MCF 10A (cell line): ENCODE measurements at regions not wholly inside any gene's neighbourhood (a gene's known extent, or its start where the extent isn't known, plus 50 kb on each side); places are given as distances from the start of the nearest gene placed in this dataset.

ENCODE experiments used
- BruUV-seq: library from RNA; stranded (reverse); fragments of 400-500 nt; replicated peaks from 2 replicates; lab custom pipeline; 2021; lab: Mats Ljungman, UMichigan
- CTCF ChIA-PET: fragments of 300-600 bp; sonication (Branson Sonifier 250); formaldehyde crosslinking; extraction: SDS; loops from one replicate; lab custom pipeline; 2021; ENCODE audit warnings: antibody characterized with exemption, inconsistent platforms; lab: Yijun Ruan, JAX
- POLR2A ChIA-PET: fragments of 300-600, 350-650 bp; sonication (Branson Sonifier 250); formaldehyde crosslinking; extraction: SDS; loops from one replicate; lab custom pipeline; 2020; ENCODE audit warnings: antibody characterized with exemption, inconsistent platforms; lab: Yijun Ruan, JAX
- DNase-seq: peaks from one replicate; pipeline ENCODE4 v3.0.0-alpha.2; 2018; ENCODE audit not compliant: unreplicated experiment
- H3K27ac Mint-ChIP-seq: one replicate; pipeline ENCODE4 v1.8.0; 2022; ENCODE audit warnings: mild to moderate bottlenecking, low read depth, mixed read lengths; ENCODE audit not compliant: unreplicated experiment
- H3K27me3 Mint-ChIP-seq: one replicate; pipeline ENCODE4 v1.8.0; 2022; ENCODE audit warnings: mixed read lengths; ENCODE audit not compliant: insufficient read depth, unreplicated experiment
- H3K36me3 Mint-ChIP-seq: one replicate; pipeline ENCODE4 v1.8.0; 2022; ENCODE audit warnings: mild to moderate bottlenecking, moderate library complexity, mixed read lengths; ENCODE audit not compliant: insufficient read depth, unreplicated experiment
- H3K4me1 Mint-ChIP-seq: one replicate; pipeline ENCODE4 v1.8.0; 2022; ENCODE audit warnings: mixed read lengths; ENCODE audit not compliant: insufficient read depth, unreplicated experiment
- H3K4me3 Mint-ChIP-seq: one replicate; pipeline ENCODE4 v1.8.0; 2022; ENCODE audit warnings: mild to moderate bottlenecking, moderate library complexity, mixed read lengths; ENCODE audit not compliant: unreplicated experiment
- H3K9me3 Mint-ChIP-seq: one replicate; pipeline ENCODE4 v1.8.0; 2022; ENCODE audit warnings: mixed read lengths; ENCODE audit not compliant: unreplicated experiment
- intact Hi-C: fragments of 100-400 bp; cut with micrococcal nuclease; formaldehyde crosslinking; loops from 2 replicates; pipeline ENCODE4 v1.14.1; 2022
- TF ChIP-seq, protein P1 (sequence below): fragments of 200-600 bp; IDR thresholded peaks from one replicate; pipeline ENCODE4 v1.8.0; 2022; ENCODE audit warnings: antibody characterized with exemption, mild to moderate bottlenecking; ENCODE audit not compliant: unreplicated experiment

DNA sequence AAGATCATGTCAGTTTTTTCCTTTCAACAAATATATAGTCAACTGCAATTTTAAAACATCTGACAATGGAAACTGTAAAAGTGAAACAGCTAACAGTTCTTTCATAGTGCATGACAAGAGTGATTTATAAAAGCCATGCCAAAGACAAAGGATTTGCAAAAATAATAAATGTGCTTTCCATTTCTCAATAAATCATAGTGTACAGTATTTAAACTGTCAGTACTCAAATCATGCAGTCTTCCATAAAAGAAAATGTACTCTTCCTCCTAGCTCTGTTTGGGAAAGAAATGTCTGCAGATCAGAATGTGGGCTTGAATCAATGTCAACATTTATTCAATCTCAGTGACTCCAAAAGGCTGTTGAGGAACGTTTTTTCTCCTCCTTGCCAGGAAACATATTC is 131.7 kb upstream of the PDE1A start:
- Mint-ChIP-seq H3K27ac (no peak overlapping the region), H3K4me3 (no peak overlapping the region), H3K9me3 (peaks cover 7% of the 10 kb centered on the region), H3K27me3 (no peaks in the 10 kb centered on the region), H3K36me3 (no peaks in the 10 kb centered on the region), H3K4me1 (no peaks in the 10 kb centered on the region)
- TF ChIP-seq, protein P1, sequence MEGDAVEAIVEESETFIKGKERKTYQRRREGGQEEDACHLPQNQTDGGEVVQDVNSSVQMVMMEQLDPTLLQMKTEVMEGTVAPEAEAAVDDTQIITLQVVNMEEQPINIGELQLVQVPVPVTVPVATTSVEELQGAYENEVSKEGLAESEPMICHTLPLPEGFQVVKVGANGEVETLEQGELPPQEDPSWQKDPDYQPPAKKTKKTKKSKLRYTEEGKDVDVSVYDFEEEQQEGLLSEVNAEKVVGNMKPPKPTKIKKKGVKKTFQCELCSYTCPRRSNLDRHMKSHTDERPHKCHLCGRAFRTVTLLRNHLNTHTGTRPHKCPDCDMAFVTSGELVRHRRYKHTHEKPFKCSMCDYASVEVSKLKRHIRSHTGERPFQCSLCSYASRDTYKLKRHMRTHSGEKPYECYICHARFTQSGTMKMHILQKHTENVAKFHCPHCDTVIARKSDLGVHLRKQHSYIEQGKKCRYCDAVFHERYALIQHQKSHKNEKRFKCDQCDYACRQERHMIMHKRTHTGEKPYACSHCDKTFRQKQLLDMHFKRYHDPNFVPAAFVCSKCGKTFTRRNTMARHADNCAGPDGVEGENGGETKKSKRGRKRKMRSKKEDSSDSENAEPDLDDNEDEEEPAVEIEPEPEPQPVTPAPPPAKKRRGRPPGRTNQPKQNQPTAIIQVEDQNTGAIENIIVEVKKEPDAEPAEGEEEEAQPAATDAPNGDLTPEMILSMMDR = no peak
- CTCF ChIA-PET = interaction anchor here (0.5 to 1.2 kb wide), 2 partner anchors 956 to 1090 kb away, joined by 3 read pairs; no protein-coding TSS in a partner anchor
- no peak for DNase-seq
- POLR2A ChIA-PET = no interaction called here
- intact Hi-C loops = no loop called here
- BruUV-seq = no TSS peak

DNA sequence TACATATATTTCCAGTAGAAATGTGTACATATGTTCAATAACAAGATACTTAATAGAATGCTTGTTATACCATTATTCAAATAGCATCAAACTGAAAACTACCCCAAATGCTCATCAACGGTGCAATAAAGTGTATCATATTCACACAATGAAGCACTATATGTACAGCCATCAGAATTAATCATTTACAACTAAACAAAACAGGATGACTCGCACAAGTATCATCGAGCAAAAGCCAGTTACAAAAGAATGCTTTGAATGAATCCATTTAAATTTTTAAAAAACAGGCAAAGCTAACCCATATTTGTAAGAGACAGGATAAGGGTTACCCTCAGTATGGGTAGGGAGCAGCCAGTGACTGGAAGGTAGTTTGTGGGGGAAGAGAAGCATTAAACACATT is 132.8 kb upstream of the PDE1A start:
- Mint-ChIP-seq H3K27ac (no peak overlapping the region), H3K27me3 (no peaks in the 10 kb centered on the region), H3K36me3 (no peaks in the 10 kb centered on the region), H3K9me3 (peaks cover 7% of the 10 kb centered on the region), H3K4me1 (no peaks in the 10 kb centered on the region), H3K4me3 (no peak overlapping the region)
- no TSS peak for BruUV-seq
- TF ChIP-seq, protein P1 = no peak
- intact Hi-C loops = no loop called here
- POLR2A ChIA-PET = no interaction called here
- peak; percentile 7 for DNase-seq
- CTCF ChIA-PET = interaction anchor here (0.6 kb wide), 1 partner anchor 1537 kb away, joined by 6 read pairs; no protein-coding TSS in a partner anchor

DNA sequence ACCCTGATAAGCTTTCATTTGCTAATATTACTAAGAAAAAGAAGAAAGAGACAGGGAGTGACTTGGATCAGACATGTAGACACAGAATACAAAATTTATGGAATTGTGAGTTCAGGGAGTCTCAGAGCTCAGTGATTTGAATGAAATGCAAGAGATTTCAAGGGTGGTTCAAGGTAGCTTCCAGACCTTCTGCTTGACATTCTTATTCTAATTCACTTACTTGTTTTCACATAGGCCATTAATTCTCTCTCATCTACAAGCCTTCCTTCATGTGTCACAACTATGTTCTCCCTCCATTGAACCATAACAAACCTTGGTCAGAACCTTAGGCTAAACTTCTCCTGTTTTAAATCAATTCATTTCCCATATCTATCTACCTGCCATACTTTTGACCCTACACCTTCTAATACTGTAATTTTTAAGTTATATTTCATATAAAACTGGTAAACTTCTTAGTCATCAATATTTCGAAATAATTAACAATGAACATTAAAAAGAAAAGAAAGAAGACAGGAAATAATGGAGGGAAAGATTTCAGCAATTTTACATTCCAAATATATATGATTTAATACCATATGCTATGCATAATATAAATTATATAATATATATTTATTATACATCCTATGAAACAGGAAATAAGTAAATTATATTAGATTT is 139.2 kb upstream of the PDE1A start:
- BruUV-seq = no TSS peak
- TF ChIP-seq, protein P1 = no peak
- Mint-ChIP-seq H3K27ac (no peak overlapping the region), H3K4me3 (no peak overlapping the region), H3K27me3 (no peaks in the 10 kb centered on the region), H3K36me3 (no peaks in the 10 kb centered on the region), H3K4me1 (no peaks in the 10 kb centered on the region), H3K9me3 (peaks cover 7% of the 10 kb centered on the region)
- intact Hi-C loops = no loop called here
- POLR2A ChIA-PET = no interaction called here
- CTCF ChIA-PET = interaction anchor here (0.6 kb wide), 2 partner anchors 39 to 73 kb away, joined by 3 to 5 read pairs; no protein-coding TSS in a partner anchor
- DNase-seq = no peak

DNA sequence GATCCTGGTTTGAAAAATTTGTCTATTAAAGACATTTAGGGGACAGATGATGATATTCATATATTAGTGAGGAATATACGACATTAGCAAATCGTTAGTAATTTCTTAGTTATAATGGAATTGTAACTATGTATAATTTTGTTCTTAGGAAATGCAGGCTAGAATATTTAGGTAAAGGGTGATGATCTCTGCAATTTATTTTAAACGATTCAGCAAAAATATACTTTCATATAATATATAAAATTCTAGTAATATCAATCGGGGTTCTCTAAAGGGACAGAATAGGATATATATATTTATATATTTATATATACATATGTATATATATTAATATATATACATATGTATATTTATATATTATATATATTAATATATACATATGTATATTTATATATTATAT is 142.5 kb upstream of the DNAJC10 start:
- no TSS peak for BruUV-seq
- ChIA-PET CTCF (no interaction called here), POLR2A (no interaction called here)
- H3K4me1 Mint-ChIP-seq = no peaks in the 10 kb centered on the region
- H3K4me3 Mint-ChIP-seq = no peak overlapping the region
- no peak for DNase-seq
- no peaks in the 10 kb centered on the region for H3K27me3 Mint-ChIP-seq
- intact Hi-C loops = no loop called here
- TF ChIP-seq, protein P1 = no peak
- no peaks in the 10 kb centered on the region for H3K36me3 Mint-ChIP-seq
- no peak overlapping the region for H3K27ac Mint-ChIP-seq
- H3K9me3 Mint-ChIP-seq = no peaks in the 10 kb centered on the region
